RCC 7860 (cell line): ENCODE measurements at regions not wholly inside any gene's neighbourhood (a gene's known extent, or its start where the extent isn't known, plus 50 kb on each side); places are given as distances from the start of the nearest gene placed in this dataset.

Source experiments
- DNase-seq: peaks from one replicate; pipeline ENCODE4 v3.0.0-alpha.2; 2015; ENCODE audit warnings: low spot score
- FAIRE-seq: peaks from 2 replicates; lab custom pipeline; 2012; peaks lifted over from hg19 to GRCh38; lab: Jason Lieb, UNC

DNA sequence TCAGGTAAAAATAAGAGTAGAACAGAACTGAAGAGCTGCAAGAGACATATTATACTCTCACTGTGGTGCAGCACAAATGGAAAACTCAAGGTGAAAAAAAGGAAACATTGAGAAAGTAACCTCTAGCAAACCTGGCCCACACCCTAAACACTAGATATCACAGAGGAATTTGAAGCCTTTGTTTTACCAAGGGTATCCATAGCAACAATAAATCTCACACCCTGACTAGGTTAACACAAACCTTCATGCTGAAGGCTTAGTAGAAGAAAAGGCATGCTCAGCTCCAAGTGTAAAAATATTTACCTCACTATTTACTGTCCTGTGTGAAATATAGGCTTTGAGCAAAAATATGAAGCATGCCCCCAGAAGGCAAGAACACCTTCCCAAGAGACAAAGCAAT lies 61.9 kb upstream of the TAB3 start:
- DNase-seq (no peak), FAIRE-seq (no peak)

DNA sequence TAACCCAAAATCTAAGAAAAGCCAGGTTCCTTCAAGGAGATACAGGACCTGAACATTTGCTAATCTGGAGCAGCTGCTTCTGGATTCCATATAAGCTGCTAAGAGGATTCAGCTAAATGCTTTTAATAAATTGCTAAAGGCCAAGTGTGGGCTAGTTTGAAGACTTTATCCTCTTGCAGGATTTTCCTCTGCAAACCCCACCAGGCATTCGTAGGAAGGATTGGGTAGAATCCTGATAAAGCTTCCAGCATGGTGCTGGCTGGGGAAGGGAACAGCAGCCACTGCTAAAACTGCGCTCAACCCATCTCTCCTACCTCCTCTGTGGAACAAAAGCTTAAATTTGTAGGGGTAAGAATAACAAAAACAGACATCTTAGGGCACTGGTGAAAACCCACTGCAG lies 61.3 kb upstream of the TAB3 start:
- DNase-seq (no peak), FAIRE-seq (no peak)

DNA sequence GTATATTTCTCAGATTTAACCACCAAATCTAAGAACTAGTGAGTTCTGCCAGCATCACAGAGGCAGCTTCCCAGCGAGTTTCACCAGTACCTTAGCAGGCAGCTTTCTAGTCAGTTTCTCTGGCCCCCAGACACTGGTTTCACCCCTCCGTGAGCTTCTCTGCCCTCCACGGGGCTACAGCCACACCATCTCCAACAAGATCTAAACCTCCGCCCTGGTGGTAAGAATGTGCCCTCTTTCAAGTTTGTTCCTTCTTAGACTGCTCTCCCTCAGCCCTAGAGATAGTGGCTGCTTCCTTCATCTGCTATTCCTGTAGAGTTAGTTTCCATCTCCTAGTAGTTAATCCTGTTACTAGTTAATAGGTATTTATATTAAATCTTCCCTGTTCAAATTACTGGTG lies 60.5 kb upstream of the TAB3 start:
- DNase-seq (no peak), FAIRE-seq (no peak)

DNA sequence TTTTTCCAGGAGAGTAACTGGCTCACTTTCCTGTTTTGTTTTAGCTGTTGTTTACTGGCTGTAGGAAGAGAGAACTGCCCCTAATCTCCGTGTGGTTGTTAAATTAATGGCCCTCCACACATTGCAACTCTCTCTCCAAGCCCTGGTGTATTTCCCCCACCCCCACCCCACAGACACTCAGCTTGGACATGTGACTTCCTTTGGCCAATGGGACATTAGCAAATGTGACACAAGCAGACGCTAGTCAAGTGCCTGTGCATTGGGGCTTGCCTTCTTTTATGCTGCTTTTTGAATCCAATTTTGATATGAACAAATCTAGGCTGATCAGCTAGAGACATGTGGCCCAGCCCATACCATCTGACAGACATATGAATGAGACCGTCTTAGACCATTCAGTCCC lies 59.6 kb upstream of the TAB3 start:
- FAIRE-seq (no peak), DNase-seq (no peak)

DNA sequence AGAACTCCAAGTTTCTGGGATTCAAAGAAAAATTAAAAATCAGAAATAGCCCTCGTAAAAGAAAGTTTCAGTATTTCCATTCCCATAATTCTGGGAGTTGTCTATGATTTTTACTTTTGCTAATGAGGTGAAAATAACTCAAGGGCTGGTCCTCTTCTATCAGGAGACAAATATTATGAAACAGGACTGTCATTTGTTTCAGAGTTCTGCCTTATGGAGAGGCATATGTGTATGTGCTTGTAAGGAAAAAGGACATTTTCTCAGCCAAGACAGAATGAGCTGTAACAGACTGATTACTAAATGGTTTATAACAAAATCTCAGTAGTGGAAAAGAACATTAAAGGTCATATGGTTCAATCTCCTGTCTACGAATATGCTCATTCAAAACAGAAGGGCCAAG lies 59.0 kb upstream of the TAB3 start:
- no peak for FAIRE-seq
- no peak for DNase-seq

DNA sequence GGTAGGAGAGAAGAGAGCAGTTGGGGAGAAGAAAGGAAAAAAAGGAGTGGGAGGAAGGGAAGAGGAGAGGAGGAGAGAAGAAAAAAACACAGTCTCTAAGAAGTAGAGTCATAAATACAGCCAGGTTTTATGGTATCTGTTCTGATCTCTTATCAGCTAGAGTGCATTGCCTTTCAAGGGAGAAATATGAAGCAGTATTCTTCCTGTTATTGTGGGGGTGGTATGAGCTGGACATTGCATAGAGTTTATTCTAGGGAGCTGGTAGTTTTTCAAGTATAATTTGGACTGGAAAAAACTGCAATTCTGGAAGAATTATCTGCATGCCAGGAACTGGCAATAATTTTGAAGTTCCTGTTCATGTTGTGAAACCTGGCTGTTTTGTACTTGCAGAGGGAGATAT lies 54.9 kb upstream of the TAB3 start:
- DNase-seq (no peak), FAIRE-seq (no peak)

DNA sequence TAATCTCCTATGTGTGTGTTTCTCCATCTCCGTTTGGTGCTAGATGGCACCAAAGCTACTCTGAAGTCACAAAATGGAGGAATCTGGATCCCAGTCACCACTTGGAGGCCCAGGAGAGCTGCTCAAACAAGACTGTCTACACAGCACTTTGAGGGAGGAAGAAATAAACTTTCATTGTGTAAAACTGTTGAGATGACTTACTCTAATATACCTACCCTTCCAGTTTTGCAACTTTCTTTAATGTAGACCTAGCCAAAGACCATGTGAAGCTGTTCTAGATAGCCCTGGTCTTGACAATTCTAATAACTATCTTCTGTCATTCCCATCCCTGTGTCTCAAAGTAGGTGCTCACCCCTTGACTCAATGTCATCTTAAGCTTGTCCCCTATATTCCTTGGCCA lies 52.8 kb upstream of the TAB3 start:
- no peak for DNase-seq
- no peak for FAIRE-seq

DNA sequence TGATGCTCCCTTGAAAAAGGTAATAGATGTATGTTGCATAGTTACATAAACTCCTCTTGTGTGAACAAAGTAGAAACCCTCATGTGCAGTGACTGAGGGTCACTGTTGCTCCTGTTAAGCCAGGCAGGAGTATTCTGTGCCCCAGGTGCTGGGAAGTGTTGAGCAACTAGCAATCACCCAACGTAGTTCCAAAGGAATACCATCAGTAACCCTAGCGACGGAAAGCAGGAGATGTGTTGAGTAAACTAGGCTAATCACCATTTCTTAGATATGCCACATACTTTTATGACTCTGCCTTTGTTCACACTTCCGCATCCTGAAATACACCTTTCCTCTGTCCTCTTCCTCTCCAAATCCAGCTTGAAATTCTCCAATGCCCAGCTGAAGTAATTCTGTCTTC lies 50.9 kb upstream of the TAB3 start:
- FAIRE-seq: no peak
- no peak for DNase-seq
